HepG2 (cell line): ENCODE measurements at regions not wholly inside any gene's neighbourhood (a gene's known extent, or its start where the extent isn't known, plus 50 kb on each side); places are given as distances from the start of the nearest gene placed in this dataset.

Source experiments
- ATAC-seq: fragments of 200-7000 bp; cut with Tn5 transposase; 3 replicates; pipeline ENCODE4 v1.9.1; 2020; ENCODE audit warnings: mild to moderate bottlenecking, moderate library complexity
- BruUV-seq: library from RNA; stranded (reverse); fragments of 400-500 nt; replicated peaks from 2 replicates; lab custom pipeline; 2021; lab: Mats Ljungman, UMichigan
- CTCF ChIA-PET: fragments of 300-600 bp; formaldehyde crosslinking; extraction: SDS; loops from one replicate; lab custom pipeline; 2021; ENCODE audit warnings: low total read pairs, inconsistent platforms, low intra/inter-chr PET ratio; lab: Yijun Ruan, JAX
- POLR2A ChIA-PET: fragments of 350-600 bp; sonication (Branson Sonifier 250); formaldehyde crosslinking; loops from one replicate; lab custom pipeline; 2020; ENCODE audit warnings: antibody characterized with exemption, inconsistent platforms; lab: Yijun Ruan, JAX
- DNase-seq: peaks from one replicate; pipeline ENCODE4 v3.0.0-alpha.2; 2015; ENCODE audit warnings: low spot score
- FAIRE-seq: peaks from 3 replicates; lab custom pipeline; 2011; peaks lifted over from hg19 to GRCh38; lab: Jason Lieb, UNC
- H2AFZ ChIP-seq: one replicate; pipeline ENCODE4 v1.6.1; 2011; ENCODE audit warnings: low read length, inconsistent platforms
- H3K27ac ChIP-seq: fragments of 300-600 bp; 3 replicates; pipeline ENCODE4 v1.8.0; 2011; ENCODE audit warnings: mixed run types, mild to moderate bottlenecking, mixed read lengths, low read length, inconsistent platforms; ENCODE audit not compliant: insufficient read depth; ENCODE audit errors: extremely low read length
- H3K27me3 ChIP-seq, 2 experiments: fragments of 200-600 bp in 1 of 2; 2 replicates in 1 of 2; 3 replicates in 1 of 2; pipeline versions ENCODE4 v1.6.0 to v1.8.0; 2011; ENCODE audit warnings: low read length in 2 of 2, mild to moderate bottlenecking in 2 of 2, moderate library complexity in 2 of 2, inconsistent platforms in 1 of 2; ENCODE audit not compliant: insufficient read depth in 2 of 2, control insufficient read depth in 1 of 2
- H3K36me3 ChIP-seq, 2 experiments: fragments of 200-600 bp in 1 of 2; replicated peaks in 1 of 2; 2 replicates in 1 of 2; 3 replicates in 1 of 2; pipeline versions ENCODE4 v1.5.1 to v1.8.0; 2011; ENCODE audit warnings: low read length in 2 of 2, inconsistent platforms in 1 of 2; ENCODE audit not compliant: insufficient read depth in 2 of 2, control insufficient read depth in 1 of 2
- H3K4me1 ChIP-seq: 2 replicates; pipeline ENCODE4 v1.5.1; 2012; ENCODE audit warnings: low read length, inconsistent platforms; ENCODE audit not compliant: insufficient read depth
- H3K4me2 ChIP-seq: 2 replicates; pipeline ENCODE4 v1.6.0; 2011; ENCODE audit warnings: low read depth, low read length, inconsistent platforms
- H3K4me3 ChIP-seq, 3 experiments: fragments of 200-600 bp in 1 of 3; sonication (generic), shearing (Covaris generic) in 1 of 3; replicated peaks in 1 of 3; 2 replicates each; pipeline ENCODE4 v1.5.1; 2011 to 2016; ENCODE audit warnings: low read length in 3 of 3, inconsistent platforms in 2 of 3, low read depth in 2 of 3, mild to moderate bottlenecking in 2 of 3, control low read depth in 1 of 3, mixed read lengths in 1 of 3; ENCODE audit not compliant: insufficient read depth in 1 of 3
- H3K79me2 ChIP-seq: one replicate; pipeline ENCODE4 v1.6.1; 2011; ENCODE audit warnings: low read length, inconsistent platforms; ENCODE audit not compliant: insufficient read depth
- H3K9ac ChIP-seq: 2 replicates; pipeline ENCODE4 v1.6.0; 2011; ENCODE audit warnings: mild to moderate bottlenecking, low read depth, low read length, inconsistent platforms; ENCODE audit not compliant: insufficient read depth
- H3K9me3 ChIP-seq: 2 replicates; pipeline ENCODE4 v1.5.1; 2012; ENCODE audit warnings: mild to moderate bottlenecking, low read length
- H4K20me1 ChIP-seq: 2 replicates; pipeline ENCODE4 v1.6.0; 2011; ENCODE audit warnings: inconsistent platforms, mild to moderate bottlenecking, low read length, moderate library complexity; ENCODE audit not compliant: insufficient read depth
- ERF ChIP-seq: IDR thresholded peaks from 2 replicates; pipeline ENCODE4 v1.6.1; 2018; ENCODE audit warnings: missing biosample characterization, missing genetic modification reagents
- HCFC1 ChIP-seq: fragments of 150-350 bp; IDR thresholded peaks from 2 replicates; pipeline ENCODE4 v1.6.1; 2014; ENCODE audit warnings: low read depth, low read length
- NFIB ChIP-seq: sonication (generic); formaldehyde crosslinking; IDR thresholded peaks from 2 replicates; pipeline ENCODE4 v1.9.0; 2021; ENCODE audit warnings: missing genetic modification reagents, mild to moderate bottlenecking, borderline replicate concordance
- ONECUT2 ChIP-seq: sonication (generic); formaldehyde crosslinking; IDR thresholded peaks from 2 replicates; pipeline ENCODE4 v1.4.0; 2020; ENCODE audit warnings: missing genetic modification reagents
- REPIN1 ChIP-seq: sonication (generic); formaldehyde crosslinking; IDR thresholded peaks from 2 replicates; pipeline ENCODE4 v1.8.0; 2022; ENCODE audit warnings: missing genetic modification reagents, low read depth, mild to moderate bottlenecking, borderline replicate concordance
- SIN3A ChIP-seq: IDR thresholded peaks from 2 replicates; pipeline ENCODE4 v1.6.1; 2011; ENCODE audit warnings: low read depth, mild to moderate bottlenecking, control low read depth, low read length, borderline replicate concordance
- SRF ChIP-seq: IDR thresholded peaks from 2 replicates; pipeline ENCODE4 v1.6.1; 2011; ENCODE audit warnings: mild to moderate bottlenecking, low read depth, low read length, moderate library complexity
- SUZ12 ChIP-seq: fragments of 150-350 bp; IDR thresholded peaks from 2 replicates; pipeline ENCODE4 v1.6.1; 2014; ENCODE audit warnings: low read depth, low read length
- ZBTB3 ChIP-seq: sonication (generic); formaldehyde crosslinking; IDR thresholded peaks from 2 replicates; pipeline ENCODE4 v1.4.0; 2020; ENCODE audit warnings: low read depth, mild to moderate bottlenecking, moderate library complexity, missing genetic modification reagents, borderline replicate concordance
- ZNF124 ChIP-seq: sonication (generic); formaldehyde crosslinking; IDR thresholded peaks from 2 replicates; pipeline ENCODE4 v1.4.0; 2020; ENCODE audit warnings: missing genetic modification reagents
- ZNF329 ChIP-seq: sonication (generic); formaldehyde crosslinking; IDR thresholded peaks from 2 replicates; pipeline ENCODE4 v1.9.0; 2021; ENCODE audit warnings: low read depth, mild to moderate bottlenecking, missing genetic modification reagents
- ZNF646 ChIP-seq: sonication (generic); formaldehyde crosslinking; IDR thresholded peaks from 2 replicates; pipeline ENCODE4 v1.9.0; 2021; ENCODE audit warnings: mild to moderate bottlenecking, missing genetic modification reagents
- ZNF879 ChIP-seq: sonication (generic); formaldehyde crosslinking; IDR thresholded peaks from 2 replicates; pipeline ENCODE4 v1.8.1; 2023; ENCODE audit warnings: missing genetic modification reagents
- ZNF891 ChIP-seq: sonication (generic); formaldehyde crosslinking; IDR thresholded peaks from 2 replicates; pipeline ENCODE4 v1.5.0; 2020; ENCODE audit warnings: mild to moderate bottlenecking, missing genetic modification reagents
- WGBS: methylation state at CpG from one replicate; pipeline ENCODE4 v1.1.6; 2017; ENCODE audit warnings: low lambda C conversion rate; 5-methylcytosine and 5-hydroxymethylcytosine counted together
- in situ Hi-C: cut with HindIII; loops from 2 replicates; pipeline ENCODE4 v1.10.0; 2017; ENCODE audit warnings: low pct_unique_long_range_greater_than_20kb; ENCODE audit not compliant: extremely low pct_ligation_motif_present
- intact Hi-C: fragments of 100-400 bp; cut with micrococcal nuclease; formaldehyde crosslinking; loops from one replicate; pipeline ENCODE4 v1.10.0; 2022; ENCODE audit not compliant: unreplicated experiment

GRCh38 chr3:15934389-15935195, 136.8 kb upstream of the ANKRD28 start:
- DNase-seq (no peak), FAIRE-seq (no peak), ATAC-seq (no peak)
- no peaks in the 10 kb centered on the region for H3K79me2 ChIP-seq
- ChIA-PET CTCF (no interaction called here), POLR2A (no interaction called here)
- H3K9me3 ChIP-seq, result no peaks in the 10 kb centered on the region
- H3K4me3 ChIP-seq, result no peak overlapping the region
- no peak overlapping the region for H3K27ac ChIP-seq
- no peak overlapping the region for H3K4me2 ChIP-seq
- H3K36me3 ChIP-seq, result no peaks in the 10 kb centered on the region
- no peak overlapping the region for H3K9ac ChIP-seq
- intact Hi-C loops, result no loop called here
- in situ Hi-C loops, result no loop called here
- no TSS peak for BruUV-seq
- no peaks in the 10 kb centered on the region for H4K20me1 ChIP-seq
- TF ChIP-seq ZBTB3 (CRISPR knock-in tag) (no peak), ZNF124 (CRISPR knock-in tag) (no peak), REPIN1 (no peak)
- WGBS, result 78% methylated on average over 6 of the region's 6 CpGs
- no peaks in the 10 kb centered on the region for H3K4me1 ChIP-seq
- no peak overlapping the region for H2AFZ ChIP-seq
- H3K27me3 ChIP-seq, result no peaks in the 10 kb centered on the region

- POLR2A ChIA-PET, result no interaction called here
- CTCF ChIA-PET, result no interaction called here
- Histone ChIP-seq H3K4me1 (no peaks in the 10 kb centered on the region), H3K9ac (no peak overlapping the region), H3K79me2 (no peaks in the 10 kb centered on the region), H2AFZ (no peak overlapping the region), H3K27ac (no peak overlapping the region), H3K4me3 (no peak overlapping the region), H4K20me1 (no peaks in the 10 kb centered on the region), H3K9me3 (no peaks in the 10 kb centered on the region), H3K4me2 (no peak overlapping the region), H3K27me3 (no peaks in the 10 kb centered on the region), H3K36me3 (no peaks in the 10 kb centered on the region)
- ATAC-seq (no peak), FAIRE-seq (no peak), DNase-seq (no peak)
- 33% methylated on average over 5 of the region's 5 CpGs for WGBS
- intact Hi-C loops (no loop called here), in situ Hi-C loops (no loop called here)
- no TSS peak for BruUV-seq
- no peak for TF ChIP-seq ONECUT2 (CRISPR knock-in tag)
- no peak for TF ChIP-seq NFIB (CRISPR knock-in tag)
- TF ChIP-seq SRF, result no peak
- no peak for TF ChIP-seq ZNF329 (CRISPR knock-in tag)
- TF ChIP-seq ZNF879 (CRISPR knock-in tag), result no peak
- no peak for TF ChIP-seq ZNF646
- no peak for TF ChIP-seq HCFC1
- no peak for TF ChIP-seq SUZ12
- TF ChIP-seq SIN3A, result no peak
- no peak for TF ChIP-seq ERF (CRISPR knock-in tag)
- TF ChIP-seq ZNF891 (CRISPR knock-in tag), result no peak
Observed at GRCh38 chr3:15936312-15936711, 138.5 kb upstream of the ANKRD28 start.
